ENCODE measurements at regions not wholly inside any gene's neighbourhood (a gene's known extent, or its start where the extent isn't known, plus 50 kb on each side); places are given as distances from the start of the nearest gene placed in this dataset.

GRCh38 chr2:19790291-19790690 is 111.5 kb downstream of the TTC32 start:
- Histone ChIP-seq H3F3A (ENCODE audit: control insufficient read depth, insufficient read depth) (no peaks in the 10 kb centered on the region), H3K36me3 (ENCODE audit: control insufficient read depth, low read length) (no peaks in the 10 kb centered on the region), H3K9me3 (ENCODE audit: control insufficient read depth, insufficient read depth, low read length) (no peaks in the 10 kb centered on the region), H3K27ac (ENCODE audit: low read depth, low read length) (no peak overlapping the region), H3K4me1 (ENCODE audit: control insufficient read depth, low read length) (no peaks in the 10 kb centered on the region), H4K20me1 (ENCODE audit: control insufficient read depth, insufficient read depth, low read depth, low read length) (no peaks in the 10 kb centered on the region), H3K79me2 (ENCODE audit: control insufficient read depth, low read length) (no peaks in the 10 kb centered on the region), H3K4me3 (ENCODE audit: low read length) (no peak overlapping the region), H3K4me2 (ENCODE audit: low read length) (no peak overlapping the region), H3K9me2 (replicated peaks; ENCODE audit: control insufficient read depth, low read length) (no peaks in the 10 kb centered on the region), H3K27me3 (ENCODE audit: control insufficient read depth, low read length) (no peaks in the 10 kb centered on the region)
- no peak for TF ChIP-seq EZH2phosphoT487 (IDR thresholded peaks at IDR 0.05; ENCODE audit: borderline replicate concordance, low read length)
- TF ChIP-seq, protein P1, sequence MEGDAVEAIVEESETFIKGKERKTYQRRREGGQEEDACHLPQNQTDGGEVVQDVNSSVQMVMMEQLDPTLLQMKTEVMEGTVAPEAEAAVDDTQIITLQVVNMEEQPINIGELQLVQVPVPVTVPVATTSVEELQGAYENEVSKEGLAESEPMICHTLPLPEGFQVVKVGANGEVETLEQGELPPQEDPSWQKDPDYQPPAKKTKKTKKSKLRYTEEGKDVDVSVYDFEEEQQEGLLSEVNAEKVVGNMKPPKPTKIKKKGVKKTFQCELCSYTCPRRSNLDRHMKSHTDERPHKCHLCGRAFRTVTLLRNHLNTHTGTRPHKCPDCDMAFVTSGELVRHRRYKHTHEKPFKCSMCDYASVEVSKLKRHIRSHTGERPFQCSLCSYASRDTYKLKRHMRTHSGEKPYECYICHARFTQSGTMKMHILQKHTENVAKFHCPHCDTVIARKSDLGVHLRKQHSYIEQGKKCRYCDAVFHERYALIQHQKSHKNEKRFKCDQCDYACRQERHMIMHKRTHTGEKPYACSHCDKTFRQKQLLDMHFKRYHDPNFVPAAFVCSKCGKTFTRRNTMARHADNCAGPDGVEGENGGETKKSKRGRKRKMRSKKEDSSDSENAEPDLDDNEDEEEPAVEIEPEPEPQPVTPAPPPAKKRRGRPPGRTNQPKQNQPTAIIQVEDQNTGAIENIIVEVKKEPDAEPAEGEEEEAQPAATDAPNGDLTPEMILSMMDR (IDR thresholded peaks at IDR 0.05; ENCODE audit: low read depth, low read length, poor library complexity, severe bottlenecking) = no peak

- Histone ChIP-seq H3K79me2 (ENCODE audit: control insufficient read depth, low read length) (no peaks in the 10 kb centered on the region), H3K27ac (ENCODE audit: low read depth, low read length) (no peak overlapping the region), H3K36me3 (ENCODE audit: control insufficient read depth, low read length) (no peaks in the 10 kb centered on the region), H3K9me2 (replicated peaks; ENCODE audit: control insufficient read depth, low read length) (no peaks in the 10 kb centered on the region), H3K27me3 (ENCODE audit: control insufficient read depth, low read length) (no peaks in the 10 kb centered on the region), H3K4me1 (ENCODE audit: control insufficient read depth, low read length) (no peaks in the 10 kb centered on the region), H3K9me3 (ENCODE audit: control insufficient read depth, insufficient read depth, low read length) (no peaks in the 10 kb centered on the region), H3F3A (ENCODE audit: control insufficient read depth, insufficient read depth) (no peaks in the 10 kb centered on the region), H3K4me3 (ENCODE audit: low read length) (no peak overlapping the region), H3K4me2 (ENCODE audit: low read length) (no peak overlapping the region), H4K20me1 (ENCODE audit: control insufficient read depth, insufficient read depth, low read depth, low read length) (no peaks in the 10 kb centered on the region)
- TF ChIP-seq, protein P1 (IDR thresholded peaks at IDR 0.05; ENCODE audit: low read depth, low read length, poor library complexity, severe bottlenecking) = no peak
- no peak for TF ChIP-seq EZH2phosphoT487 (IDR thresholded peaks at IDR 0.05; ENCODE audit: borderline replicate concordance, low read length)
Observed at GRCh38 chr2:19787134-19787533, 114.6 kb downstream of the TTC32 start.

- H3K27me3 ChIP-seq (ENCODE audit: control insufficient read depth, low read length) = no peaks in the 10 kb centered on the region
- H3K79me2 ChIP-seq (ENCODE audit: control insufficient read depth, low read length) = no peaks in the 10 kb centered on the region
- no peak overlapping the region for H3K4me3 ChIP-seq (ENCODE audit: low read length)
- no peaks in the 10 kb centered on the region for H3K9me3 ChIP-seq (ENCODE audit: control insufficient read depth, insufficient read depth, low read length)
- no peak overlapping the region for H3K27ac ChIP-seq (ENCODE audit: low read depth, low read length)
- no peak overlapping the region for H3K4me2 ChIP-seq (ENCODE audit: low read length)
- TF ChIP-seq EZH2phosphoT487 (IDR thresholded peaks at IDR 0.05; ENCODE audit: borderline replicate concordance, low read length) = no peak
- TF ChIP-seq, protein P1 (IDR thresholded peaks at IDR 0.05; ENCODE audit: low read depth, low read length, poor library complexity, severe bottlenecking) = no peak
- no peaks in the 10 kb centered on the region for H4K20me1 ChIP-seq (ENCODE audit: control insufficient read depth, insufficient read depth, low read depth, low read length)
- no peaks in the 10 kb centered on the region for H3K9me2 ChIP-seq (replicated peaks; ENCODE audit: control insufficient read depth, low read length)
- no peaks in the 10 kb centered on the region for H3K4me1 ChIP-seq (ENCODE audit: control insufficient read depth, low read length)
- H3K36me3 ChIP-seq (ENCODE audit: control insufficient read depth, low read length) = no peaks in the 10 kb centered on the region
- no peaks in the 10 kb centered on the region for H3F3A ChIP-seq (ENCODE audit: control insufficient read depth, insufficient read depth)
Observed at GRCh38 chr2:19786408-19787058, 115.2 kb downstream of the TTC32 start.

All from DOHH2 (cell line).